GM12878 (cell line): ENCODE measurements at regions not wholly inside any gene's neighbourhood (a gene's known extent, or its start where the extent isn't known, plus 50 kb on each side); places are given as distances from the start of the nearest gene placed in this dataset.

Experiments
- ATF7 ChIP-seq: fragments of 450-650 bp; IDR thresholded peaks from 2 replicates; pipeline ENCODE4 v1.6.1; 2016; ENCODE audit warnings: low read depth, mild to moderate bottlenecking
- CBX3 ChIP-seq: fragments of 200-600 bp; sonication (generic); IDR thresholded peaks from 2 replicates; pipeline ENCODE4 v1.6.1; 2016; ENCODE audit warnings: low read depth, borderline replicate concordance
- DPF2 ChIP-seq: fragments of 450-650 bp; IDR thresholded peaks from 2 replicates; pipeline ENCODE4 v1.6.1; 2017; ENCODE audit warnings: mild to moderate bottlenecking
- E2F8 ChIP-seq: fragments of 450-650 bp; IDR thresholded peaks from 2 replicates; pipeline ENCODE4 v1.6.1; 2018; ENCODE audit warnings: mild to moderate bottlenecking, low read depth, moderate library complexity; ENCODE audit not compliant: partially characterized antibody
- IKZF2 ChIP-seq, 2 experiments: fragments of 450-650 bp; IDR thresholded peaks; 2 replicates each; pipeline ENCODE4 v1.6.1; 2017; ENCODE audit warnings: mild to moderate bottlenecking in 2 of 2, moderate library complexity in 2 of 2
- LARP7 ChIP-seq: fragments of 450-650 bp; IDR thresholded peaks from 2 replicates; pipeline ENCODE4 v1.6.1; 2017; ENCODE audit warnings: mild to moderate bottlenecking
- NFYB ChIP-seq: IDR thresholded peaks from 2 replicates; pipeline ENCODE4 v1.6.1; 2011; ENCODE audit warnings: low read depth, mild to moderate bottlenecking, low read length, improper control_type of control experiment, moderate library complexity; ENCODE audit not compliant: insufficient read depth
- PKNOX1 ChIP-seq: fragments of 450-650 bp; IDR thresholded peaks from 2 replicates; pipeline ENCODE4 v1.6.1; 2016; ENCODE audit warnings: mild to moderate bottlenecking
- POLR2AphosphoS5 ChIP-seq: IDR thresholded peaks from 2 replicates; pipeline ENCODE4 v1.6.1; 2011; ENCODE audit warnings: mild to moderate bottlenecking, low read length, inconsistent platforms
- RB1 ChIP-seq: fragments of 450-650 bp; formaldehyde crosslinking; IDR thresholded peaks from 2 replicates; pipeline ENCODE4 v1.6.1; 2017; ENCODE audit warnings: mild to moderate bottlenecking, borderline replicate concordance
- SMAD1 ChIP-seq: fragments of 450-650 bp; IDR thresholded peaks from 2 replicates; pipeline ENCODE4 v1.6.1; 2018; ENCODE audit warnings: mild to moderate bottlenecking, low read depth; ENCODE audit not compliant: partially characterized antibody
- SUPT20H ChIP-seq: IDR thresholded peaks from 2 replicates; pipeline ENCODE4 v1.6.1; 2011; ENCODE audit warnings: low read depth, mild to moderate bottlenecking, low read length, moderate library complexity, borderline replicate concordance; ENCODE audit not compliant: control insufficient read depth
- TCF7 ChIP-seq: IDR thresholded peaks from 2 replicates; pipeline ENCODE4 v1.6.1; 2014; ENCODE audit warnings: antibody characterized with exemption, borderline replicate concordance
- ZNF207 ChIP-seq: fragments of 450-650 bp; IDR thresholded peaks from 2 replicates; pipeline ENCODE4 v1.6.1; 2014; ENCODE audit warnings: antibody characterized with exemption, mild to moderate bottlenecking, borderline replicate concordance
- ZNF274 ChIP-seq: IDR thresholded peaks from one replicate; pipeline ENCODE4 v1.8.0; 2011; ENCODE audit not compliant: insufficient read length, insufficient read depth
- ZNF592 ChIP-seq: fragments of 450-650 bp; IDR thresholded peaks from 2 replicates; pipeline ENCODE4 v1.6.1; 2017; ENCODE audit warnings: mild to moderate bottlenecking, moderate library complexity
- TF ChIP-seq, protein P1 (sequence below): fragments of 450-650 bp; IDR thresholded peaks from 2 replicates; pipeline ENCODE4 v1.6.1; 2017; ENCODE audit warnings: borderline replicate concordance
- TF ChIP-seq, protein P2 (sequence below): fragments of 450-650 bp; formaldehyde crosslinking; IDR thresholded peaks from 2 replicates; pipeline ENCODE4 v1.4.0; 2022; ENCODE audit warnings: mild to moderate bottlenecking, moderate library complexity

GRCh38 chr13:31965361-31966066, 66.1 kb upstream of the FRY start (continued):
- TF ChIP-seq ZNF592 (no peak), IKZF2 (IDR thresholded peaks at IDR 0.05) (peak; percentile 82 to 89; a peak in 3 of 4 replicates), TCF7 (no peak), NFYB (no peak), DPF2 (peak; percentile 86), ZNF274 (no peak), ZNF207 (no peak), POLR2AphosphoS5 (no peak), RB1 (no peak), E2F8 (no peak), LARP7 (no peak), PKNOX1 (no peak), SUPT20H (no peak), ATF7 (no peak), SMAD1 (no peak), CBX3 (no peak)
- TF ChIP-seq, protein P1, sequence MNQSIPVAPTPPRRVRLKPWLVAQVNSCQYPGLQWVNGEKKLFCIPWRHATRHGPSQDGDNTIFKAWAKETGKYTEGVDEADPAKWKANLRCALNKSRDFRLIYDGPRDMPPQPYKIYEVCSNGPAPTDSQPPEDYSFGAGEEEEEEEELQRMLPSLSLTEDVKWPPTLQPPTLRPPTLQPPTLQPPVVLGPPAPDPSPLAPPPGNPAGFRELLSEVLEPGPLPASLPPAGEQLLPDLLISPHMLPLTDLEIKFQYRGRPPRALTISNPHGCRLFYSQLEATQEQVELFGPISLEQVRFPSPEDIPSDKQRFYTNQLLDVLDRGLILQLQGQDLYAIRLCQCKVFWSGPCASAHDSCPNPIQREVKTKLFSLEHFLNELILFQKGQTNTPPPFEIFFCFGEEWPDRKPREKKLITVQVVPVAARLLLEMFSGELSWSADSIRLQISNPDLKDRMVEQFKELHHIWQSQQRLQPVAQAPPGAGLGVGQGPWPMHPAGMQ, result no peak
- TF ChIP-seq, protein P2, sequence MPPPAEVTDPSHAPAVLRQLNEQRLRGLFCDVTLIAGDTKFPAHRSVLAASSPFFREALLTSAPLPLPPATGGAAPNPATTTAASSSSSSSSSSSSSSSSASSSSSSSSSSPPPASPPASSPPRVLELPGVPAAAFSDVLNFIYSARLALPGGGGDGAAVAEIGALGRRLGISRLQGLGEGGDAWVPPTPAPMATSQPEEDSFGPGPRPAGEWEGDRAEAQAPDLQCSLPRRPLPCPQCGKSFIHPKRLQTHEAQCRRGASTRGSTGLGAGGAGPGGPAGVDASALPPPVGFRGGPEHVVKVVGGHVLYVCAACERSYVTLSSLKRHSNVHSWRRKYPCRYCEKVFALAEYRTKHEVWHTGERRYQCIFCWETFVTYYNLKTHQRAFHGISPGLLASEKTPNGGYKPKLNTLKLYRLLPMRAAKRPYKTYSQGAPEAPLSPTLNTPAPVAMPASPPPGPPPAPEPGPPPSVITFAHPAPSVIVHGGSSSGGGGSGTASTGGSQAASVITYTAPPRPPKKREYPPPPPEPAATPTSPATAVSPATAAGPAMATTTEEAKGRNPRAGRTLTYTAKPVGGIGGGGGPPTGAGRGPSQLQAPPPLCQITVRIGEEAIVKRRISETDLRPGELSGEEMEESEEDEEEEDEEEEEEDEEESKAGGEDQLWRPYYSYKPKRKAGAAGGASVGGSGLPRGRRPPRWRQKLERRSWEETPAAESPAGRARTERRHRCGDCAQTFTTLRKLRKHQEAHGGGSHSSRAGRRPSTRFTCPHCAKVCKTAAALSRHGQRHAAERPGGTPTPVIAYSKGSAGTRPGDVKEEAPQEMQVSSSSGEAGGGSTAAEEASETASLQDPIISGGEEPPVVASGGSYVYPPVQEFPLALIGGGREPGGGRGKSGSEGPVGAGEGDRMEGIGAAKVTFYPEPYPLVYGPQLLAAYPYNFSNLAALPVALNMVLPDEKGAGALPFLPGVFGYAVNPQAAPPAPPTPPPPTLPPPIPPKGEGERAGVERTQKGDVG, result no peak
